Activated CD8-positive, alpha-beta memory T cell treated with anti-CD3 and anti-CD28 coated beads for 4 hours (primary cell): ENCODE measurements at regions not wholly inside any gene's neighbourhood (a gene's known extent, or its start where the extent isn't known, plus 50 kb on each side); places are given as distances from the start of the nearest gene placed in this dataset.
"Not testable (repeated sequence)": the region's sequence is repeated elsewhere in the genome, so short reads cannot be mapped to it uniquely, and the experiment has no call there.

ENCODE experiments used
- DNase-seq, 2 donors: peaks; one replicate each; pipeline ENCODE4 v3.0.0-alpha.2; 2020; ENCODE audit warnings: low read depth in 2 of 2

DNA sequence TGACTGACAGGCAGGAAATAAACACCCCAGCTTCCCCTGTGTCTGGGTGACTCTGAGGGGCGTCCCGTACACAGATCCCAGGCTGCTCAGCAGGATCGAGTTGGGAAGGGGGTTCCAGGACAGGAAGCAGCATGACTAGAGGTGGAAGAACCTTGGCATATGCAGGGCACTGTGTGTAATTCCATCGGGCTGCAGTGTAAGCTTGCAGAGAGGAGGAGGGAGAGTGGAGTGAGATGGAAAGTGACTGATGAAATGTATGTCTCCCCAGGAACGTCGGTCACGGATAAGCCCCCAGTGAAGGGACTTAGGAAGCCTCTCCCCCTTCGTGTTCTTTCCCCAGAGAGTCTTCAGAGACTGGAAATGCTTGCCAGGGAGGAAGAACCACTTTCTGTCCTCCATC is 198.4 kb upstream of the SULF2 start:
- DNase-seq = not testable (repeated sequence)

DNA sequence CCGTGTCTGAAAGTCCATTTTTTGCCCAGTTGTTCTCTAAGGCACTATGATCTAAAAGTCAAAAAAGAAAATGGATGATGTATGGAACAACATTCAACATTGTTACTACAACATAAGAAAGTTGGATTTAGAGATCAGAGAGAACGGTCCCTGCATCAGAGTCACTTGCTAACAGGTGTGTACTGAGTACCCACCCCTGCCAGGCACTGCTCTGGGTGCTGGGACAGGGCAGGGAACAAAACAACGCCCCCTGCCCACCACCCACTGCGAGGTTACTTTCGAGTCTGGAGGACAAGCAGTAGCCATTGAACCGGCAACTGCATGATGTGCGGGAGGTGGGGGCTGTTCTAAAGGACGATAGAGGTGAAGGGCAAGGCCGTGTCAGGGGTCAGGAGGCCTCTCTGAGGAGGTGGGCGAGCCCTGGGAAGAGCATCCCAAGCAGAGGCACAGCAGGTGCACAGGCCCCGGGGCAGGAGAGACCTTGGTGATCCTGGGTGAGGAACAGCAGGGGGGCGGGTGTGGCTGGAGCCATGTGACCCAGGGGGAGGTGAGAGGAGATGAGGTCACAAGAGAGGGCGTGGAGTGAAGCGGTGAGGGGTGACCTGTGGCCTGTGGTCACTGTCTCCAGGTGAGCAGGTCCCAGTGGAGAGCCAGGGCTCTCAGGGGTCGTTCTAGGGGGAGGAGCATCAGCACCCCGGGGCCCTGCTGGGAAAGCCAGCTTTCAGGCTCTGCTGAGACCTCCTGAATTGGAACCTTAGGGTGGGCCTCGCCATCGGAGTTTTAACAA is 197.5 kb upstream of the SULF2 start:
- no peak for DNase-seq

DNA sequence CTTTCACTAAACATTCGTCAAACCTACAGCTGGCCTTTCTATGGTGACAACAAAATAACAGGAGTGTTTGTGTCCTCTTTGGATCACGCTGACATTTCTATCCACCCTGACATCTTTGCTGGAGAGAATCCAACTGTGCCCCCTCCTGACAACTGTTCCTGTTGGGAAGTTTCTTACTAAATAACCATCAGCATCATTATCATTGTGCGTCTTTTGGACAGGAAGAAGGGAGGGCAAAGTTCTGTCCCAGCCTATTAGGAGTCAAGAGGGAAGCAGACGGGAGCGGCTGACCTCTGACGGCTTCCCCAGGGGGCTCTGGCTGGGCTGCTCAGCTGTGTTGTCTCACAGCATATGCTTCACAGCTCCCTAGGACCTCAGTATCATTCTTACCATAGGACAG is 195.9 kb upstream of the SULF2 start:
- DNase-seq = no peak

DNA sequence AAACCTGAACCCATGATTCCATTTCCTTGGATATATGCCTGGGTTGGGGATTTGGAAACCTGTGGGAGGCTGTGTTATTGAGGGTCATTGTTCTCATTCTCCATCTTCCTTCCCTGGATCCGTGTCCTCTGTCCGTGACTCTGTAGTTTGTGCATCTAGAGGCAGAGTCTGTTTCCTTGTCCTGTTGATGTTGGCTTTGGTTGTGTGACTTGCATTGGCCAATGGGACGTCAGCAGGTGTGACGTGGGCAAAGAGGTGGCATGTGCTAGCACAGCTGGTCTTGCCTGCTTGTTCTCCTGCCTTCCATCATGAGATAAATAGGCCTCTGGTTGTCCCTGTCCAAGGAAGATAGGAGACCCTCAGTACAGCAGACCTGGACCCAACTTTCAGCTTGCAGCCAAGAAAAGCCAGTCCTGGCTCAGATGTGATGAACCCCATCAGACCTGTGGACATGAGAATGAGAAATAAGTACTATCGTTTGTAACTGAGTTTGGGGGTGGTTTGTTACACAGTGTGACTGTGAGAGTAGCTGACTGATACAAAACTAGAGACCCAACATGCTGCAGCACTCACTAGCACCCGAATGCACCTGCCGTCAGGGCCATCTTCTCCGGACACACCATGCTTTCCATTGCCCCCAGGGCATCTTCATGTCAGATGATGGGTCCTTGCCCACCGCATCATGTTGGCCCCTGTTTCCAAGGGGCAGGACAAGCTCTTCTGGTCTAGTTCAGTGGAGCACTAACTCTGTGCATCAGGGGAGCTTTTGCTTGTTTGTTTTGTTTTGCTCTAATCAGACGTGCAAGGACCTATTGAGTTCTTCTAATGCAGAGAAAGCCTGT is 195.3 kb upstream of the SULF2 start:
- DNase-seq = no peak

DNA sequence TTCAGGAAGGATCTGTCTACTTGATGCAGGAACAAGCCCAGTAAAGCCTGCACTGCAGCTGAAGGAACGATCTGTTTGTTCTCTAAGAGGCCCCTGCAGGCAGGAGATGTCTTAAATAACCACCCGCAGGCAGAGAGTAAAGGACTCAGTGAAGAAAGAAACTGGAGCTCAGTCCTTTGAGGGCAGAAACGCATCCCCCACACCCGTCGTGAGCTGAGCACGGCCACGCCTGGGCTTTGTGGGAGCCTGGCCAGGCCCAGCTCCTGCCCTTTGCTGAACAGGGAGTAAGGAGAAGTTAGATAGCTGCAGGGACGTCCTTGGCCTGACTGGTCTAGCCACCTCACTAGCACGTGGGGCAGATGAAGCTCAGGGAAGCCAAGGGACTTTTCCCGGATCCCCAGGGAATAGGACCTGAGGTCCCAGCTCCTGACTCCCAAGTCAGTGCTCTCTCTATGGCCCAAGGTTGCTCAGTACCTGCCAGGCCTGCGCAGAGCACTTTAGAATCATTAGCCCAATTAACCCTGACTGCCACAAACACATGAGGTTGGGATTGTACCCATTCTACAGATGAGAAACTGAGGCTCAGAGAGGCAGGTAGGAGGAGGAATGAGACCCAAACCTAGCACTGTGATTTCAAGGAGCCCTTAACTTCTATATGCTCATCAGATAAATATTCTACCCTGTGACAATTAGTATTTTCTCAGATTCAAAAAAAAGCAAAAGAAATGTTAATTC is 194.2 kb upstream of the SULF2 start:
- not testable (repeated sequence) for DNase-seq

DNA sequence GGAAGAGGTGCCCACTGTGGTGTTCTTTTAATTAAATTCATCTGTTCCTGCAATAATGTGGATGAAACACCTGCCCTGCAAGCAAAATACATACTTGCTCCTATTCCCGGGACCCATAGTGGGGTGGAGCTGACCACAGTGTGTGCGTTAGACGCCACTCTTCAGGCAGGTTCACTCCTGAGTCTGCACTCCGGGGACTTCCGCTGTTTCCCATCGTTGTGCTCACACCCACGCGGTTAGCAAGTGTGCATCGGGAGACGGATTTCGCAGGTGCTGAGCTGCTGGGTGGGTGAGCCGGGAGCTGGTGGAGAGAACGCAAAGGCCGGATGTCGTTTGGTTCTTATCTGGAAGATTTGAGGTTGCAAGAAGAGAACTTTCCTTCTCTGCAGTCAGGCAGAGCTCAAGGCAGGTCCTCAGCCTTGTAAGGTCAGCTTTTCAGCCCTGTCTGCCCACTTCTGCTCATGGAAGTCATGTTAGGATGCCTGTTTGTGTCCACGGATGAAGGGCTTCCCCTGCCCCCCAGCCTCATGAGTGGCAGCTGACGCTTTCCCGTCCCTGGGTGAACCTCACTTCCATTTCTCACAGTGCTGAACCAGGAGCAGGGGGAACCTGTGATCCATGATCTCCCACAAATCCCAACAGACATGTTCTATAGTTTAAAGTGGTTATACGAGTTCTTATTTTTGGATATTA is 193.3 kb upstream of the SULF2 start:
- DNase-seq = not testable (repeated sequence)

DNA sequence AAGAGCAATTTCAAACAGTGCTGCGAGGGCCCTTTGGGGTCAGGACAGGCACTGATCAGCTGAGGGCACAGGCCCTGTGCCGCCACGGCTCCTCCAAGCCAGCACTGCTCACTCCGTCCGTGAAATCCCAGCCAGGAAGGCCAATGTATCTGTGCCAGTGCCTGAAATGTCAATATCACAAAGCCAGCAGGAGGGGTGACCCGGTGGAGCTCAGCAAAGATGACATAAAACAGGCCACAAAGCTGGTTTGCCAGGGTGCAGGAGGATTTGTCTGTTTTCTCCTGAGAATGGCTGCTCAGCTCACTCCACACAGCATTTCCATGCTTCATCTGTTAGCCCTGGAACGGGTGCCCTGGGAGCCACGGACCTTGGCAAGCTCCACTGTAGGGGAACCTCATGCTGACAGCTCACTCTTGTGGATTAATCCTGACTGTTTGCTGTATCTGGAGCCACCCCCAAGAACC is 192.5 kb upstream of the SULF2 start:
- not testable (repeated sequence) for DNase-seq

DNA sequence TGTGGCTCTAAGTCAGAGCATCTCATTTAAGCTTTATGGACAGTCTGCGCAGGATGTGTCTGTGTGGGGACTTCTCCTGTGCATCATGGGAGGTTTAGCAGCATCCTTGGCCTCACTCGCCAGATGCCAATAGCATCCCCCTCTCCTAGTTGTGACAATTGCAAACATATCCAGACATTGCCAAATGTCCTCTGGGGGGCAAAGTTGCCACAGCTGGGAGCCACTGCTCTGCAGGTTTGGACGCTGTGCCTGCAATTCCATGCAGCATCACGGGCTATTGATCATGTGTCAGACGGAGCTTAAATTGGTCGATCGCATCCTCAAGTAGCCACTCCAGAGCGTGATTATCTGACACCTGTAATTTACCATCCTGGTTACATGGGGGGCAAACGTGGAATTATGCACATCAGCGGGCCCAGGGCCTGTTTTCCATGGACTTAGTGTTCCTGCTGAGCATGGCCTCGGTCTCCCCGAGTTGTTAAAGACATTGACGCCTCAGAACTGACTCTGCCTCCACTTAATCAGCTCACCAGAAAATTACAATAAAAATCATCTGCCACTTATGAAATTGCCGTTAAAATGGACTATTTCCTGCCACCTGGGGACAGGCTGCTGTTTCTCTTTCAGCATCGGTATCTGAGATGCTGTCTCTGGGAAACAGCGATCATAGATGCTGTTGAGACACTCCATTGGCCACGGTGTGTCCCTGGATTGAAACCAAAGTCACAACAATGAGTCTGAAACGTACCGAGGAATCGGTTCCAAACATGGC is 191.9 kb upstream of the SULF2 start:
- DNase-seq = not testable (repeated sequence)

DNA sequence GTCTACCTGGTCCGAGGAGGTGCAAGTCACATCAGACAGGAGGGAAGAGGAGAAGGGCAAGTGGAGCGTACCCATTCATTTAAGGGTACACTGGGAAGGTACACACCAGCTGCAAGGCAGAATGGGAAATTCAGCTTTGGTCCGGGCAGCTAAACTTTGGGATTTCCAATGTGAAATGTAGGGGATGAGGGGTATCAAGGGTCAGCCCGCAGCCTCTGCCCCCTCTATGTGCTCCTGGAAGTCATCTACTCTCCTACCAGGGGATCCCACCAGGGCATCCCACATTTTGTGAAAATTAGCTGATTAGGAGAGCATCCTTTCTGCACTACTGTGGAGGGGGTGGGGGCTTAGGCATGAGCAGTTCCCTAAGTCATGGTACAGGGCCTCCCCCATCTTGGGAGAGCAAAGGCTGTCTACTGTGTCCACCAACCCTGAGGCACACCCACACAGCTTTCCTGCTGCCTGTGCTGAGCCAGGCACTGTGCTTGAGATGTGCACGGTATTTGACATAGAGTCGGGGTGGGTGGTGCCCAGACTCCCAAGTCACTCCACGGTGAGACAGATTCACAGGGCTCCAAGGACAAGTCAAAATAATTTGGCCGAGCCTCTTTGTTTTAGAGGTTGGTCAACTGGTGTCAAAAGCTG is 189.1 kb upstream of the SULF2 start:
- DNase-seq = no peak

DNA sequence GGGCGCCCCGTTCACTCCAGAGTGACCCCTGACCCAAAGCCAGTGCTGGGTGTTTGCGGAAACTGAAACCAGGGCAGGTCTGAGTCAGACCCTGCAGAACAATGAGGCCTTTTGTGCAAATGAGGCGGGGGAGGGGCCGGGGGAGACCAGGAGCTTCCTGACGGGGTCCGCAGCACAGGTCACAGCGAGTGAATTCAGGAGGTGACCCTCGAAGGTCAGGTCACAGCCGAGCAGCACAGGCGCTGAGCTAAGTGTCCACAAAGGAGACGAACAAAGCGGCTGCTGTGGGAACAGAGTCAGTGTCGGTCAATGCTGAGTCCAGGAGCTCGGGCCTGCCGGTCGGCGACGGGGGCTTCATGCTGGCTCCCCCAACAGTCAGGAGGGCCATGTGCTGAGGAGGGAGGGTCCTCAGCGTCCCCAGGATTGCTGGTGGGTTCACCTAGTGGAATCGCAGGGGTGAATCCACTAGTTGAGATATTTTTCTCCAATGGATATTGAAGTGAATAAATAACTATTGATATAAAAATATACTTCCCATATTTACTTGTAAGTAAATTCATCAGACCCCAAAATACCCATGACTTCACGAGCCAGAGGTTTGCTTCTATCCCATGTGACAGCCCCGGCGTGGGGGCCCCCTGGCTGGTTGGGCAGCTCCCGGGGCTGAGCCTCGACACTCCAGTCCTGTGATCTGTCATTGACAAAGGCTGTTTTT is 188.4 kb upstream of the SULF2 start:
- no peak for DNase-seq

DNA sequence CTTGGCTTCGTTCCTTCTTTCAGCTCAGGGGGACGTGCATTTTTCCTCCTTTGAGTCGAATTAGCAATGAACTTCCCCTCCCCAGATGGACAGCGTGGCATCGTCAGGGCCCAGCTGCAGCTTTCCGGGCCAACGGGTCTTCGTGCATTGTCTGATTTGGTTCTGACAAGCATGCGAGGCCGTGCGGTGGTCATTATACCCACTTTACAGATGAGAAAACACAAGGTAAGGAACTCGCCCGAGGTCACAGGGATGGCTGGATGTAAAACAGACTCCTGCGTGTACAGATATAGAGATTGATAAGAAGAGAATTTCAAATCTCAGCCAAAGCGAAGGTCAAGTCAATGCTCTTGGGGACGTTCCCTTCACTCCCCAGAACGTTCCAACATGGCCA is 187.6 kb upstream of the SULF2 start:
- no peak for DNase-seq

DNA sequence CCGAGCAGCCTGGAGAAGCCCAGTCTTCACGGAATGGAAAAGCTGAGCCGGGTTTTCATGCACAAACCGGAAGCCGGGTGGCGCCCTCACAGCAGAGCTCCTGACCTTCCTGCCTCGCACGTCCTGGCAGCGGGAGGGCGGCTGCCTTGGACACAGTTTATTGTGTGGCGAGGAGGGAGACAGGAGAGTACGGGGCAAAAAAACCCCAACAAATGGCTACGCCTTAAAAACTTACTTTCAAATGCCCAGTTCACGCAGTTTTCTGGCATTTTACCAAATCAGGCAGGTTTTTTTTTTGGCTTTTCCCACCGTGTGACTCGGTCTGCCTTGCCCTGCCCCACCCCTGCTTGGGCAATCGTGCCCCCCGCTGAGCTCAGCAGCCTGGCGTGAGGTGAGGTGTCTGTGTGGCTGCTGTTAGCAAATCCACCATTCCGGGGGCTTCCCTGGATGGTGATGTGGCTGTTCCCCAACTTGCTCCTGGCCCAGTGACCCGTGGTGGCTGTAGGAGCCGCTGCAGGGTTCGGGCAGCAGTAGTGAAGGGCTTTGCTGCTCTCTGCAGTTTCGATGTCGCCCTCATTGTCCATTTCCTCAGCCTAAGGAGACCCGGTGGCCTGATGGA is 187.1 kb upstream of the SULF2 start:
- DNase-seq = not testable (repeated sequence)

DNA sequence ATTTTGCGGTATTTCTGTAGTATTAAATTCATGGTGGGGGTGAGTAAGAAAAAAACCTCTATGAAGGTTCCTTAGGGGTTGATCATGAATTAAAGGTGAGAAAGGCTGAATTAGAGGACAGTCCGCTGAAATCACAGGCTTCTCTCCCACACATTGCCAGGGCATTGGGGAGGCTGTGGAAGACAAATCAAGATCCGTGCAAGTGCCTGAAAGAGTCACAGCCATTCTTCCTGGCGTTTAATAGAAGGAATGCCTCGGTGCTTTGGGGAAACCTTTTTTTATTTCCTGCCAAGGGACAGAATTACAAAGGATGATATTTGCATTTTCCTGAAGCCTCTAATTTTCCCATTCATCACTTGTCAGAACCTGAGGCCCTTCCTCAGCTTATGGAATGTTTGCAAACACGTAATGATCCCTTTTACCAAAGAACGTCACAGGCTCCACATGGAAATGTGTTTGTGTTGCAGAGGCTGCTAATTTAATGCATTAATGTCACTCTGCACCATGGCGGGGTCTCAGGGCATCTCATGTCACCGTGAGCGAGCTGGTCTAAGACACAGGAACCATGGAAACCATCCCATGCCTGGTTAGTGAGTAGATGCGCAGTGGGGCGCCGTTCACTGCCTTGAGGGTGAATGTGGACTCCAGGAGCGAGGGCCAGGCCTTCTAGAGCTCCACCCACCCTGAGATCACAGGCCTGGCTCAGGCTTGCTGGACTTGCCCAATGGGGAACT is 185.9 kb upstream of the SULF2 start:
- DNase-seq = no peak

DNA sequence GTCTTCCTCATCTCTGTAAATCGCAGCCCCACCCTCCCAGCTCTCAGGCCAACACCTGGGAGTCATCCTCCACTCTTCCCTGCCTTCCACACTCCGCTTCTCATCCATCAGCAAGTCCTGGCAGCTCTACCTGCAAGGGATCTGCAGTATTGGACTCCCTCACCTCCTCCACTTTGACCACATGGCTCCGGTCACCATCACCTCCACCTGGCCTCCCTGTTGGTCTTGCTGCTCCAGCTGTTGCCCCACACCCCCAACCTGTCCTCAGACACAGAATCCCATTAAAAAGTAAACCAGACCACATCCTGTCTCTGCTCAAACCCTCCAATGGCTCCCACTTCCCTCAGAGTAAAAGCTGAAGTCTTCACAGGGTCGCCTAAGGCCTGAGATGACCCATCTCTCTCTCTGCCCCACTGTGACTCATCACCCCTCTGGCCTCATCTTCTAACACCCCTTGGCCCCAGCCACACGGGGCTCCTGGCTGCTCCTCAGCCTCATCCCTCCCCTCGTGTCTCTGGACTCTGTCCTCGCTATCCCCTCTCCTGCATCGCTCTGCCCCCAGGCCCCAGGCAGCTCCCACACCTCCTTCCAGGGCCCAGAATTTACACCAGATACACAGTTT is 185.1 kb upstream of the SULF2 start:
- DNase-seq = no peak

DNA sequence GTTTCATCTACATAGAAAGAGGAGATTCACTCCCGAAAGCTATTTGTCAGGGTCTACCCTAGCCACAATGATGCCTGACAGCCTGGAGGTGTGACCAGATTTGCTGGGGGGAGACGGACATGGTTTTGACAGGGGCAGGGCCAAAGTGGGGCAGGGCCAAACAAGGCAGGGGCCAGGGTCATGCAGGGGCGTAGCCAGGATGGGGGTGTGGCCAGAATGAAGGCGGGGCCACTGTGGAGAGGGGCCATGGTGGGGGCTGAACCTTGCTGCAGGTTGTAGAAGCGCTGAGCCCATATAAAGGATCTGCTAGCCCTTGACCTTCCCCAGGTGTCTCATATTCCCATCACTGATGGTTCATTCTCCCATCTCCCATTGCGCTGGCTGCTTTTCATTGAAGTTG is 184.1 kb upstream of the SULF2 start:
- no peak for DNase-seq

DNA sequence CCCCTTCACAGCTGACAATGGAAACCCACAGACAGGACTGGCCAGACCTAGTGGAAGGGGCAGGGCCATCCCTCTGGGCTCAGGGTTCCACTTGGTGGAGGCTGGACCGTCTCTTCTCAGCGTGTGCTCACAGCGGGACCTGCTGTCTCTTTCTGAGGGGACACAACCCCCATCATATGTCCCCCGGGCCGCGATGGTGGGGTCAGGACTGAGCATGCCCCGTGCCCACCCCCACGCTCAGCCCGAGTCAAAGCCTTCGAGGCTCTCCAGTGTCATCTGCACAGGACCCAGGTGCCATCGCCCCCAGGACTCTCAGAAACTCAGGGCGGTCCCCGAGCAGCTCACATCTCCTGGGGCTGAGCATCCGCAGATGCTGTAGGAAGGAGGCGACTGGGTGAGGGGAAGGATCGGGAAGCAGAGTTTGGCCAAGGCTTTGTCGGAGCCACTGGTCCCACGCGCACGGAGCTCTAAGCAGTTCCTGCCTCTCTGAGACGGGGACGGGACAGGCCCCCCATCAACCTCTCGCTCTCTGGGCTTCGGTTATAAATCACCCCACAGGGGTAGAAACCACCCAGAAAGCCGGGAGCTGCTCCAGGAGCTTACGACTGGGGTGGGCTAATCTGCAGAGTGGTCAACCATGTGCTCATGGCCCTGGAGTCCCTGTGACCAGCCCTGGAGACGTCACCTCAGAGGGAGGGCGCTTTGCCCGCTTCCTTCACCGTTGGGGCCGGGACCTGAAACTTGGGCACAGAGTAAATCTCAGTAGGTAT is 183.4 kb upstream of the SULF2 start:
- DNase-seq = no peak

DNA sequence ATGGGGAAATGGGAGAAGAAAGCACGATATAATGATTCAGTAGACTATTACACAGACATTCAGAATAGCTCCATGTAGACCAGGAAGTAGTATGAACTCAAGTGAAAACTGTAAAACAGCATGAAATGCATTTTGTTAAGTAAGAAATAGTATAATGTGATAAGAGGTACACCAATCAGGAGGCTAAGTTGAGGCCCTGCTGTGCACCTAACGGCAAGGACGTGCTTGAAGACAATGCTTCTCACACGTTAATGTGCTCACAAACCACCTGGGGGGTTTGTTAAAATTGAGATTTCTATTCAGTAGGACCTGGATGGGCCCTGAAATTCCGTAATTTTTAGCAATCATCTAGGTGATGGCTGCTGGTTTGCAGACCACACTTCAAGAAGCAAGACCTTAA is 178.9 kb upstream of the SULF2 start:
- DNase-seq = no peak
